HL-60 (cell line): ENCODE measurements at regions not wholly inside any gene's neighbourhood (a gene's known extent, or its start where the extent isn't known, plus 50 kb on each side); places are given as distances from the start of the nearest gene placed in this dataset.

Source experiments
- DNase-seq, 2 experiments: peaks; one replicate each; pipeline ENCODE4 v3.0.0-alpha.2; 2010 to 2020; ENCODE audit warnings: low read depth in 1 of 2, low spot score in 1 of 2
- H3K27ac ChIP-seq: fragments of 250-450 bp; sonication (Bioruptor Pico); replicated peaks from 2 replicates; pipeline ENCODE4 v1.5.1; 2020; ENCODE audit warnings: mild to moderate bottlenecking, moderate library complexity
- H3K27me3 ChIP-seq: fragments of 250-450 bp; sonication (Bioruptor Pico); 2 replicates; pipeline ENCODE4 v1.5.1; 2021; ENCODE audit warnings: mild to moderate bottlenecking, moderate library complexity; ENCODE audit not compliant: insufficient read depth, poor library complexity, severe bottlenecking
- H3K4me3 ChIP-seq: replicated peaks from 2 replicates; pipeline ENCODE4 v1.5.1; 2011; ENCODE audit warnings: mild to moderate bottlenecking, control low read depth, low read length; ENCODE audit not compliant: insufficient read depth
- GABPA ChIP-seq: IDR thresholded peaks from 2 replicates; pipeline ENCODE4 v1.6.1; 2012; ENCODE audit warnings: low read depth
- POLR2AphosphoS5 ChIP-seq: IDR thresholded peaks from 2 replicates; pipeline ENCODE4 v1.6.1; 2012; ENCODE audit warnings: low read depth
- REST ChIP-seq: IDR thresholded peaks from 2 replicates; pipeline ENCODE4 v1.6.1; 2012; ENCODE audit warnings: low read depth; ENCODE audit not compliant: insufficient replicate concordance
- SPI1 ChIP-seq: IDR thresholded peaks from 2 replicates; pipeline ENCODE4 v1.6.1; 2012; ENCODE audit warnings: low read depth, mild to moderate bottlenecking, borderline replicate concordance
- TF ChIP-seq, protein P1 (sequence below): IDR thresholded peaks from one replicate; pipeline ENCODE4 v1.5.1; 2011; ENCODE audit warnings: low read length, control low read depth, inconsistent platforms; ENCODE audit not compliant: insufficient read depth

- Histone ChIP-seq H3K27ac (no peak overlapping the region), H3K27me3 (no peaks in the 10 kb centered on the region), H3K4me3 (no peak overlapping the region)
- TF ChIP-seq, protein P1, sequence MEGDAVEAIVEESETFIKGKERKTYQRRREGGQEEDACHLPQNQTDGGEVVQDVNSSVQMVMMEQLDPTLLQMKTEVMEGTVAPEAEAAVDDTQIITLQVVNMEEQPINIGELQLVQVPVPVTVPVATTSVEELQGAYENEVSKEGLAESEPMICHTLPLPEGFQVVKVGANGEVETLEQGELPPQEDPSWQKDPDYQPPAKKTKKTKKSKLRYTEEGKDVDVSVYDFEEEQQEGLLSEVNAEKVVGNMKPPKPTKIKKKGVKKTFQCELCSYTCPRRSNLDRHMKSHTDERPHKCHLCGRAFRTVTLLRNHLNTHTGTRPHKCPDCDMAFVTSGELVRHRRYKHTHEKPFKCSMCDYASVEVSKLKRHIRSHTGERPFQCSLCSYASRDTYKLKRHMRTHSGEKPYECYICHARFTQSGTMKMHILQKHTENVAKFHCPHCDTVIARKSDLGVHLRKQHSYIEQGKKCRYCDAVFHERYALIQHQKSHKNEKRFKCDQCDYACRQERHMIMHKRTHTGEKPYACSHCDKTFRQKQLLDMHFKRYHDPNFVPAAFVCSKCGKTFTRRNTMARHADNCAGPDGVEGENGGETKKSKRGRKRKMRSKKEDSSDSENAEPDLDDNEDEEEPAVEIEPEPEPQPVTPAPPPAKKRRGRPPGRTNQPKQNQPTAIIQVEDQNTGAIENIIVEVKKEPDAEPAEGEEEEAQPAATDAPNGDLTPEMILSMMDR, result no peak
- TF ChIP-seq REST, result no peak
- no peak for TF ChIP-seq SPI1
- no peak for TF ChIP-seq GABPA
- TF ChIP-seq POLR2AphosphoS5, result no peak
- DNase-seq, result no peak
Observed at GRCh38 chr1:82901561-82901960, 1097.4 kb downstream of the TTLL7 start.

GRCh38 chr1:82901118-82901517, 1097.8 kb downstream of the TTLL7 start:
- Histone ChIP-seq H3K27ac (no peak overlapping the region), H3K27me3 (no peaks in the 10 kb centered on the region), H3K4me3 (no peak overlapping the region)
- TF ChIP-seq GABPA, result no peak
- TF ChIP-seq POLR2AphosphoS5, result no peak
- TF ChIP-seq REST, result no peak
- TF ChIP-seq SPI1, result no peak
- TF ChIP-seq, protein P1, result no peak
- DNase-seq, result no peak

DNA sequence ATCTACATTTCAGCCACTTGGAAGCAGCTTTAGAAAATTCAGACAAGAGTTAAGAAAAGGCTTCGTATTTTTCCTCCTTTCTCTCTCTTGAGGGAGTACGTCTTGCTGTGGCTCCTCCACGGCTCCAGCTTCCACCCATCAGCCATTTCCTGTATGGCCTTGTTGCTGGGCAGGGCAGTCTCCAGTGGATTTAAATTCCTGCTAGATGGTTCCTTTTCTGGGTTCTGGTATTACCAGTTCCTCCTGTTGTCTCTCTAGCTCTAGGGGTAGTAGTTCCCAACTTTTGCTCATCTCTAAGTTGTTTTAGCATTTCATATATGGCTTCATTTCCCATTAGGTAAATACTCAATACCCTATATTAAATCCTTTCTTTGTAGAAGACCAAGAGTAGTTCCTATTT, 1098.3 kb downstream of the ADGRL2 start:
- no peak overlapping the region for H3K27ac ChIP-seq
- DNase-seq, result no peak
- no peak for TF ChIP-seq GABPA
- TF ChIP-seq POLR2AphosphoS5, result no peak
- no peak for TF ChIP-seq SPI1
- no peak for TF ChIP-seq REST
- TF ChIP-seq, protein P1, result no peak

More for the DNA sequence above, 1098.3 kb downstream of the ADGRL2 start:
- no peak overlapping the region for H3K4me3 ChIP-seq
- H3K27me3 ChIP-seq, result no peaks in the 10 kb centered on the region
